GM21390 (cell line): ENCODE measurements at regions not wholly inside any gene's neighbourhood (a gene's known extent, or its start where the extent isn't known, plus 50 kb on each side); places are given as distances from the start of the nearest gene placed in this dataset.

Experiments used
- ATAC-seq: cut with Tn5 transposase; IDR thresholded peaks from one replicate; pipeline ENCODE4 v1.9.1; 2021; ENCODE audit not compliant: unreplicated experiment

DNA sequence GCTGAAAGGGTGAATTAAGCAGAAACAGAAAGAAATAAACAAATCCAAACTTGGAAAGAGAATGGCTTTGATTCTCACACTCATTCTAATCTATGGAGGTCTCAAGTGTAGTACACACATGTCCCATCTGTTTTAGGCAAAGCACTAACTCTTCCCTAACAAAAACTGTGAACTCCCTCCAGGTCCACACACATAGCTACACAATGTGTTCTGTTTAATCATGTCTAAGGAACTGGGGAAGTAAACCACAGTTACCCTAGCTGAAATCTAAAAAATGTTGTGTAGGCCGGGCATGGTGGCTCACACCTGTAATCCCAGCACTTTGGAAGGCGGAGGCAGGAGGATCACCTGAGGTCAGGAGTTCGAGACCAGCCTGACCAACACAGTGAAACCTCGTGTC is 118.7 kb upstream of the FST start:
- ATAC-seq: no peak

DNA sequence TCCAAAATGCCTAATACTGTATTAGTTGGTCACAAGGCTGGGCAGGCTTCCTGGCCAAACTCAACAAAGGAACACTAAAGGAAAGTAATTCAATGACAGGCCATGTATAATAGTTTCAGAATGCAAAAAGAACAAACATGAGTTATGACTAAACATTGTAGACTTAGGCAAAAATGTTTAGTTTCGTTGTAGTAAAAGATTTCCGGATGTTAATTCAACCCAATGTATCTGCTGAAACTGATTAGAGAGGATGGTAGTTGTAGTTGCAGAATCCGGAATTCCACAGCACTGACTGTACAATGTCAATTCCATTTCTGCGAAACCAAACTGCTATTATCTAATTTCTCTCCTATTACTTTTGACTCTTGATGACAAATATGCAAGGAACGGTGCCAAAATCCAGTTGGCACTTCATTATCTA is 117.9 kb upstream of the FST start:
- ATAC-seq: no peak

DNA sequence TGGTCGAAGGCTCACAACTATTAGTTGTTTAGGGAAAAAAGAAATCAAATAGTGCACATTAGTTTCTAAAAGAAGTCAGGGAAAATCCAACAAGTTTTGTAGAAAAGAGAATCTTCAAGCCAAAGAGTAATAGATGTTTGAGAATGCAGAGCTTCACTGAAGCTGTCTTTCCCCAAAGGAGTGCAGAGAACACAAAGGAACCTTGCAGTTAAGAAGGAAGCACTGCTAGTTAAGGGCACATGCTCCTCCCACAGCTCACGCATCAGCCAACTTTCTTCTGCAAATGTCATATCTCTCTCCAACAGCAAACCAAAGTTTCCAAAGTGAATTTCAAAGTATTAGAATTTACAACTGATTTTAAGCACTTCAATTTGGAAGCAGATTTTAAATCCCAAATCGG is 116.4 kb upstream of the FST start:
- no peak for ATAC-seq

DNA sequence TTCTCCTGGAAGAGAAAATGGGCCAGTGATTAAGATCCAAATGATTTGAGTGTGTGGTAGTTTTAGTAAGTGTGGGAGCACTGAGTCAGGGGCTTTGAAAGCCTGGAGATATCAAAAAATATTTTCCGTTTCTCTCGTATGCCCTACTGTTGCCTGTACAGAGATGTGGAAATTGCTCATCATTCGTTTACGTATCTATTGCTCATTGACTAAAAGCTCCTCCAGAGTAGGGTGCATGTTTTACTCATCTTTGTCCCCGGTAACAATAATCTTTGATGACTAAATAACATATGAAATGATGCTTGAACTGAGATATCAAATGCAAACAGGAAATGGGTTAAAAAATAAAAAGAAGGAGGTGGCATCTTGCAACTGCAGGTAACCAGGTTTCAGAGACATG is 114.2 kb upstream of the FST start:
- ATAC-seq: no peak

DNA sequence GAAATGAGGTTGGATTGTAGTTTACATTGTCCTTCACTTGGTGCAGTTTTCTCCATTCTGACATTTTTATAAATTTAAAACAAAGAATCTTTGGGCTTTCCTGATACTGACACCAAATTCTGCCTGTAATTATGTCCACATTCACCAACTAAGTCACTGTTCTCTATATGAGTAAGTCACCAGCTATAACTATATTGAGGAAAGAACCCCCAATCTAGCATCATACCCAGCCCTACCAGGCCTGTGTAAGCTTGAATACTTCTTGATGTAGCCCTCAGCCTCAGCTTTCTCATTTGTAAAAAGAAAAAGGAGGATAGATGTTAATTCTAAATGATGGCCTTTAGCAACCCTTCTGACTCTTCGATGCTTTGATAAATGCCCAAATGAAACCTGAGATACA is 112.7 kb upstream of the FST start:
- no peak for ATAC-seq

DNA sequence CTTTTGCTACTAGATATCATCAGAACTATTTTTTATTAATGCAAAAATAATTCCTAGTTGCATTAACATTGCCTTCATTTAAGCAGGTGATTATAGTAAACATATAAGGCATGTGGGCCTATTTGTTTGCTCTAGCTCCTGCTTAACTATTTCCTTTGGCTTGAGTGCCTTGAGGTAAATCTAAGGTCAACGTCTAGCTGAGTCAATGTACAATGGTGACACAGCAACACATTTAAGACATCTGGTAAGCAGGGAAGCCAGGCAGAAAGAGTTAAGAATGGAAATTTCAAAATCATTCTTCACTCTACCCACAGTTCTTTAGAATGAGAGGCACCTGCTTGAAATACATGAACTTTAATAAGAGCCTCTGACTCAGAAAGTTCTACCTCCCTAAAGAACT is 111.9 kb upstream of the FST start:
- ATAC-seq: no peak

DNA sequence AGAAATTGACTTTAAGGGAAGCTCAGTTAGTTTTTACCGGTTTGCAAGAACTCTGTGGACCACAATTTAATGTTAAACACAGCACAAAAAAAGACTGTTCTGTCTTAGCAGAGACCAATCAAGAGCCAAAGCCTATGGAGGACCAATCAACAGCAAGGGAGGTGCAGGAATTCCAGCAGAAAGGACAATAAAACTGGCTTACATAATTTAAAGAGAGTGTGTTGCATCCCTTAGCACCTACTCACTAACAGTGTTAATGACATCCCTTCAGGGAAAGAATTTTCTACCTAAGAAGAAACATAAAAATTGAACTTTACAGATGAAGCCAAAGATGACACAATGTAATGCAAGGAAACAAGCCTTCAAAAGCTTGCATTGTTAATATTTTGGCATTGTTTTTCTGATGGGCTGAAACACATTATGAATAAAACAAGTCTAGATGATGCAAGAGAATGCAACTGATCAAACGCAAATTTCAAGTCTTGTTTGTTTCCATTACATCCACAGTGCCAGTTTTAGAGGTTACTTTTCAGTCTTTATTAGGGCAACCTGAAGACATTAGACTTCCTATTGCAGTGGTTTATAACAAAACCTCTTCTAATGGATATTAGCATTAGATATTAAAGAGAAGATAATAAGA is 111.3 kb upstream of the FST start:
- ATAC-seq: no peak

DNA sequence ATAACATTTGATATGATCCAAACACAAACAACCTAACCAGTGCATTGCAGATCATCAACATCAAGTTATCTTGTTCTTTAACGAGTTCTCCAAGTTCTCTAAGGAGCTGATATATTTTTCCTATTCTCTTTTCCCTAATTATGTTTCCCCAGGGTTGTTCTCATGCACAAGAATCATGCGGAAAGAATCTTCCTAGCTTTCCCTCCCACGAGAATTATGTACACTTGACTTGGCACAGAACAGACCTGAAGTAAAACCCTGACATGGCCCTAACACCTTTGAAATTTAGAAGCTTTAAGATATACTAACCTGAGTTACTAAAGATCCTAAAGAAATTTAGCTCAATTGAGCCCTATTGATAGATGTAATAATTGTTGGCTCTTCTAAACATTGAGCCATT is 110.7 kb upstream of the FST start:
- no peak for ATAC-seq

DNA sequence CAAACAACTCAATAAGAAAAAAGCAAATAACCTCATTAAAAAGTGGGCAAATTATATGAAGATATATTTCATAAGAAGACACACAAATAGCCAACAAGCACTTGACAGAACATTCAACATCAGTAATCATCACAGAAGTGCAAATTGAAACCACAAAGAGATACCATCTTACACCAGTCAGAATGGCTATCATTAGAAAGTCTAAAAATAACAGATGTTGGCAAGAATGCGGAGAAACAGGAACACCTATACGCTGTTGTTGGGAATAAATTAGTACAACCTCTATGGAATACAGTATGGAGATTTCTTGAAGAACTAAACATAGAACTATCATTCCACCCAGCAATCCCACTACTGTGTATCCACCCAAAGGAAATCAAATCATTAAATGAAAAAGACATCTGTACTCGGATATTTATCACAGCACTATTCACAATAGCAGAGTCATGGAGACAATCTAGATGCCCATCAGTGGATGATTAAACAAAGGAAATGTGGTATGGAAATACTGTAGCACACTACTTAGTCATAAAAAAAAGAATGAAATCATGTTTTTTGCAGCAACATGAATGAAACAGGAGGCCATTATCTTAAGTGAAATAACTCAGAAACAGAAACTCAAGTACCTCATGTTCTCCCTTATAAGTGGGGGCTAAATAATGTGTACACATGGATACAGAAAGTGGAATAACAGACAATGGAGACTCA is 106.8 kb upstream of the FST start:
- no peak for ATAC-seq

DNA sequence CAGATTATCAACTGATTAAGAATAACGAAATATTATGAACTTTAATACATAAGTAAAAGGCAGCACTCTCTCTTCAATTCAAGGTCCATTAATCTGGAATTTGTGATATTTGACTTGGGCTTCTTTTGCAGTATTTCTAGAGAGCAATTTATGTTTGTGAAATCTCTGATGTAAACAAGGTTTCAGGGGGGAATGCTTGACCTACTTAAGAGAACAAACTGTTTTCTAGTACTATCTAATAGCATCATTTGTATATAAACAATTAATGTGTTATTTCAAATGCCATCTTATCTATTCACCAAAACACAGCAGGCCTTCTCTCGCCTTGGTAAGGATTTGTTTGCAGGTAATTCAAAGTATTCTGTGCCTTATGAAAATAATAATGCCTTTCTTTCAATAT is 103.6 kb upstream of the FST start:
- no peak for ATAC-seq

DNA sequence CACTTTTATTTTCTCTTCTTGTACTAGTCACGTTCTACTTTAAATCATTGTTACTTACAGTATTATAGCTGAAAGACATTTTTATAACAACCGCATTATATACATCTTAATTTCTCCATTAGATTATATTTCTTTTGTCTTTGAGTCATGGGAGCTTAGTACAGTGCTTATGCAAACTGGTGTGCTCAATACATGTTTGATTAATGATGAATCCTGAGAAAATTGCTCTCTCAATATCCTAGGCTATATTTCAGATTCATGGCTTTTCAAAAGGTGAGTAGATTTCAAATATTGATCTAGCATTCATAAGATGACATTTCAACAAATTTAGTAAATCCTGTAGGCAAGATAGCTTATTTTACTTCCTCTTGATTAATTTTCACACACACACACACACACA is 102.2 kb upstream of the FST start:
- ATAC-seq: no peak

DNA sequence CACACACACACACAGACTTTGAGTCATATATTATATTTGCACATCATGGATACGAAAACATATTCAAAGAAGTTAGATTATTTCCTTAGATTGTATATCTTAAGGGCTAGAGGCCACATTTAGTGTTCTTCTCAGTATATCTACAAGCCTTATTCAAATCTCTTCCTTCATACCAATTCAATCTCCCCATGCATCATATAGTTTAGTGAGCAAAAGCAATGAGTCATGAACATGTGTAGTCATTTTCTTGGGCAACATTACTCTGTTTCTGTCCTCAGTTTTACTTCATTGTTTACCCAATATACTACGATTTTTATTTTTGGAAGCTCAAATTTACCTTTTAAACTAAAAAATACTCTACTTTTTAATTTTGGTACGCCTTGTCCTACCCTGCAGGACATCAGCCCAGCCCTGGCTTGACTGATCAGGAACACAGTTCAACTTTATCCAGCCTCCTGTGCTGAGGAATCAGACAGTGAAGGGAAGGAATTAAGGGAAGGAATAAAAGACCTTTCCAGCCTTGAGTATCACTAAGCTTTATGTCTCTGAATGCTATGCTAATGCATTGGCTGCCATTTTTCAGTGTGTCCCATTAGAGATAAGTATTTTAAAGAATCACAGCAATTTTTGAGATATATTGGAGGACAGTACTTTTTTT is 101.7 kb upstream of the FST start:
- no peak for ATAC-seq

DNA sequence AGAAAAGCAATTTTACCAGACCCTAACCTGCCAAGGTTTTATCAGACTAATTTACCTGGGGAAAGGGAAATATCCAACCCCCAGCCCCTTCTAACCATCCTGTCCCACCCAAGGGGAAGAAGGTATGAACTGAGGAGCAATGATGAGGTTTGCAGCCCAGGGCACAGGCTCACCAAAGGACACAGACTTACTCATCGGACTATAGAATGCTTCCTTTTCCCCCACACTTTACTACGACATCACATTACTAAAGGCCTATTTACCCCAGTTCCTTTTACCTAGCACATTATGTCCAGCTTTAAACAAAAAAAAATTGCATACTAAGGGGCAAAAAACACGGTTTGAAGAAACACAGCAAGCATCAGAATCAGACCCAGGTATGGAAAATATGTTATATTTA is 94.1 kb upstream of the FST start:
- no peak for ATAC-seq

DNA sequence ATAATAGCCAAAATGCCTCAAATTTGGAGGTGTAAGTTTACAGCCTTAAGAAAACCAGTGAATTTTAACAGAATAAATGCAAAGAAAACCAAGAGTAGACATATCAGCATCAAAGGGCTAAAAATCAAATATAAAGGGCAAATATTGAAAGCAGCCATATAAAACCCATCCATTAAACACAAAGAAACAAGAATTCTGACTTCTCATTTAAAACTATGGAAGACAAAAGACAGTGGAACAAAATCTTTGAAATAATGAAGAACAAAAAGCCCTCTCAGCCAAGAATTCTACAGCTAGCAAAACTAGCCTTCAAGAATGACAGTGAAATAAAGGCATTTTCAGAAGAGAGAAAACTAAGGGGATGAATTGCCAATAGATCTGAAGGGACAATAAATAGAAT is 91.3 kb upstream of the FST start:
- no peak for ATAC-seq

DNA sequence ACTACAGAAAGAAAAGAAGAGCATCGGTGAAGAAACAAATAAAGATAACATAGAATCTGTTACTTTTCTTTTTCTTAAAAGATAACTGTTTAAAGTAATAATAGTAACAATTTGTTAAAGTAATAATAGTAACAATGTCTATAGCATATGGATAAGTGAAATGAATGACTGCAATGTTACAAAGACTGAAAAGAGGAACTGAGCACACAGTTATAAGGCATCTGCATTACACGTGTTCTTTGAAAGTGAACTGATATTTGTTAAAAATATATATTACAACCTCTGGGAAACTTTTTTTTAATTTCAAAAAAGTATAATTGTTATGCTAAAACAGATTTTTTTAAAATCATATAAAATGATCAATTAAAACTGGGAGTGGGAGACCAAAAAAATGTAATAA is 88.4 kb upstream of the FST start:
- no peak for ATAC-seq

DNA sequence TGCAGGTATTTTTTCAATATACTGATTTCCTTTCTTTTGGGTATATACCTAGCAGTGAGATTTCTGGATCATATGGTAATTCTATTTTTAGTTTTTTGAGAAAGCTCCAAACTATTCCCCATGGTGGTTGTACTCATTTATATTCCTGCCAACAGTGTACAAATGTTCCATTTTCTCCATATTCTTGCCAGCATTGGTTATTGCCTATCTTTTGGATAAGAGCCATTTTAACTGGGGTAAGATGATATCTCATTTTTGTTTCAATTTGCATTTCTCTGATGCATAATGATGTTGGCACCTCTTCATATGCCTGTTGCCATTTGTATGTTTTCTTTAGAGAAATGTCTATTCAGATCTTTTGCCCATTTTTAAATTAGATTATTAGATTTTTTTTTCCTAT is 85.6 kb upstream of the FST start:
- ATAC-seq: no peak

DNA sequence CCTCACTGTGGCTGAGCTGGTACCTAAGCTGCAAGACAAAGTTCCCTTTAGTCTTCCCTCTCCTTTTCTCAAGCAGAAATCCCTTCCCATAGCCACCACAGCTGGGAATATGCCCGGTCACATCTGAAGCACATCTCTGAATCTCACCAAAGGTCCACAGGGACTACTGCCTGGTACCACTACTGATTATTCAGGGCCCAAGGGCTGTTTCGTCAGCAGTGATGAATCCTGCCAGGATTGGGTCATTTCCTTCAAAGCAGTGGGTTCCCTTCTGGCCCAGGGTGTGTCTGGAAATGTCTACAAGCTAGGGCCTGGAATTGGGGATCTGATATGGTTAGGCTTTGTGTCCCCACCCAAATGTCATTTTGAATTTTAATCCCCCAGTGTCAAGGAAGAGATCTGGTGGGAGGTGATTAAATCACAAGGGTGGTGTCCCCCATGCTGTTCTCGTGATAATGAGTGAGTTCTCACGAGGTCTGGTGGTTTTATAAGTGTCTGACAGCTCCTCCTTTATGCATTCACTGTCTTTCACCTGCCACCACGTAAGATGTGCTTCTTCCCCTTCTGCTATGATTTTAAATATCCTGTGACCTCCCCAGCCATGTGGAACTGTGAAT is 83.2 kb upstream of the FST start:
- no peak for ATAC-seq

DNA sequence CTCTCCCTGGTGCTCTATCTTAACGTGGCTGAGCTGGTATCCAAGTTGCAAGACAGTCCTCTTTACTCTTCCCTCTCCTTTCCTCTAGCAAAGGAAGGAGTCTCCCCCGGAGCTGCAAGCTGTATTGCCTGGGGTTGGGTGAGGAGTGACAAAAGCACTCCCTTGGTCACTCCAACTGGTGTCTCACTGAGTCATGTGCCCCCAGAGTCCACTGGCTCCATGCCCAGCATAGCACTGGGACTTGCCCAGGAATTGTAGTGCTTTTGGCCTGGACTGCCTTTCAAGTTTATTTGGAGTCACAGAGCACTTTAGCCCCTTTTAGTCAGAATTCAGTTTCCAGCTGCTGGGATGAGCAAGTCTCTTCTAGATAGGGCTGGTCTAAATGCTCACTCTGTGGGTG is 82.6 kb upstream of the FST start:
- no peak for ATAC-seq

DNA sequence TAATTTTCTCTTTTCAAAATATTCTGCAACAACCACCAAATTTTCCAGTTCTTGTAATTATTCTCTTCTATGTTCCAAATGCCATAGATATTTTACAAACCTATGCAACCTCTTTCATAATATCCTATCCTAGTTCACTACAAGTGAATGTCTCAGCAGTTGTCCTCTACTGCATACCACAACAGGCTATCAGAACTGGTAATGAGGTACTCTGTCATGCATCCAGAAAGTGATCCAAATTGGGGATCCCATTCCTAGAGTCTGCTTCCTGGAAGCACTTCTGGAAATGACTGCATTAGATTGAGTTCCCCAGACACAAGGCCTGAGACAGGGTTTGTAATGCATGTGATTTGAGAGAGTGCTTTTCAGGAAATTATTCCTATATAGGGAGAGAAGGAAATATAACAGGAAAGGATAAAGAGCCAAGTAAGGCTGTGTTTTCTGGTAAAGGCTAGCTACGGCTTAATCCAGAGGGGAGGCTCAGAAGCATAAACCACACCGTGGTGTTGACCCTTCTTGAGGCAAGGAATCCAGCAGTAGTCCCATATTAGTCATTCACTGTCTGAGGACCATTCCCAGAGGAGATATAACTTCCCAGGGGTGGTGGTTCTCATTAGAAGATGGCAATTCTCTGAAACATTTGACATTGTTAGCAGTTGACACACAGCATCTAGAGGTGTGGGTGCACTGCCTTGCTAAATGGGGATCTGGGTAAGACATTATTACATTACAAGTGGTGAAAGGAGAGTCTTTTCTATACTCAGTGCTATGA is 80.3 kb upstream of the FST start:
- no peak for ATAC-seq

DNA sequence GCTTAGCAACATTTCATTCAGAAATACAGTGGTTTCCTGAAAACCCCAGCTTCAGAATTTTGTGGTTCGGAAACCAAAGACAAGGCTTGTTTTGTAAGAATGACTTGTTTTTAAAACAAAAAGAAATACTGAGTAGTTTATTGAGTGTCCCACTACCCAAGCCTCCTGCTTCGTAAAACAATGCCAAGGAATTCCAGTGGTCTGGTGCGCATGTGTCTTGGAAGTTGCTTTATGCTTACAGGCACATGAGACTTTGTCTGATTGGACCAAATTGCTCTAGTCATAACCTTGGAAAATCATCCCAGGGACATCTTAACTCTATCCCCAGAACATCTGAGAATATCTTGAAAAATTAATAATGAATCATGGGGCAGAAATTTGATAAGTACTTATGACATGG is 77.1 kb upstream of the FST start:
- no peak for ATAC-seq

DNA sequence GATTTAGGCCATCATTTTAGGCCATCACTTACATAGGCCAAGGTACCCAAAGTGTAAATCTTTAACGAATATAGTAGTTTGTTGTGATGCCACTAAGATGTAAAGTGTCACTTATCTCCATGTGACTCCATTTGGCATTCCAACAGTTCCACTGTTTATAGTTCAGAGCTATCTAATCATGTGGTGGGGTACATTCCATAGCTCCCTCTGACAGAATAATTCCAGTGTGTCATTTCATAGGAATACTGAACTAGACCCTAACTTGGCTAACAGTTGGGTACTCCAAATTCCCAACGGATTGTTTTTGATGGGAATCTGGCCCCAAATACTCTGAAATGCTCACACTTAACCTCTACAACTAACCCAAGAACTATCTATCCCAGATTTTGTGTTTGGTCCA is 76.7 kb upstream of the FST start:
- ATAC-seq: no peak
